Activated CD4-positive, alpha-beta T cell treated with anti-CD3 and anti-CD28 coated beads for 4 hours (primary cell): ENCODE measurements at regions not wholly inside any gene's neighbourhood (a gene's known extent, or its start where the extent isn't known, plus 50 kb on each side); places are given as distances from the start of the nearest gene placed in this dataset.

Experiments used
- DNase-seq, 2 donors: peaks; one replicate each; pipeline ENCODE4 v3.0.0-alpha.2; 2020

DNA sequence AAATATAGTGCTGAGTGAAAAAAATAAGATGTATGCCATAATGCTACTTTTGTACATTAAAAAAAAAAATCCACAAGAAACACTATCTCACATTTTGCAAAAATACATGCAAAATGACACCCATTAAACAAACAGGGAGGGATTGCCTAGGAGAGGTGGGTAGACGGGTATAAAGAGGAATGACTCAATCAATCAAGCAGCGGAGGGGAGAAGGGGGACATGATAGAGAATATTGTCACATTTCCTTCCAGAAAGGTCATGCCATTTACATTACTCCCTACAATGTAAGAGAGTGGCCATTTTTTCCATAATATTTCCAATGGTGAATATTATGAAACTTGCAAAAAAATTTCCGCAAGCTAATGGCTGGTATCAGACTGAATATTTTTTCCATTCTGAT, 542.3 kb upstream of the TNP1 start:
- DNase-seq = no peak

DNA sequence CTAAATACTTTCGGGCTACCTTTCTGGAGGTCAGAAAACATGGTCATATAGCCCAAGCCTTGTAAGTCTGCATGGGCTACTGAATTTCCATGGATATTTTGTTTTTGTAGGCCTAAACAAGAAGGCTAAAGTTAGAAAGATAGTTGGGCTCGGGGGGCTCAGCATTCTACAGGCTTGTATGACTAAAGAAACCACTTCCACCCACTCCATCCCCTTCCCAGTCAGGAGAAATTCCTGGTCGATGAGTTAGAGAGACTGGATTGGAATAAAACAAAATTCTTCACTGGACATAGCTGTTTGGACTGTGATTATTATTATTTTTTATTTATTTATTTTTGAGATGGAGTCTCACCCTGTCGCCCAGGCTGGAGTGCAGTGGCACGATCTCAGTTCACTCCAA, 539.4 kb upstream of the TNP1 start:
- no peak for DNase-seq

DNA sequence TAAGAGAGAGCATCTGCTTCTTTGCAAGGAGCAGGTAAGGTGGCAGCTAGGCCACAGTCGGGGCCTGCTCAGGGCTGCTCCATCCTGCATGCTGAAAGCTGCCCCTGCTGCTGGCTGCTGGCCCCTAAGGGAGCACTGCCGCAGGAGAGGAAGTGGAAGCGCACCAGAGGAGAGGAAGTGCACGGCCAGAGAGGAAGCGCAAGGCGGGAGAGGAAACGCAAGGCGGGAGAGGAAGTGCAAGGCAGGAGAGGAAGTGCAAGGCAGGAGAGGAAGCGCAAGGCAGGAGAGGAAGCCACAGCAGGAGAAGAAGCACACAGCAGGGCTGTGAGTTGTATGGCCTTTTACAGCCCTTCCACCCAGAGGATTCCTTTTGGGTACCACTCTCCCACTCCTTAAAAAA, 539.0 kb upstream of the TNP1 start:
- DNase-seq = no peak

DNA sequence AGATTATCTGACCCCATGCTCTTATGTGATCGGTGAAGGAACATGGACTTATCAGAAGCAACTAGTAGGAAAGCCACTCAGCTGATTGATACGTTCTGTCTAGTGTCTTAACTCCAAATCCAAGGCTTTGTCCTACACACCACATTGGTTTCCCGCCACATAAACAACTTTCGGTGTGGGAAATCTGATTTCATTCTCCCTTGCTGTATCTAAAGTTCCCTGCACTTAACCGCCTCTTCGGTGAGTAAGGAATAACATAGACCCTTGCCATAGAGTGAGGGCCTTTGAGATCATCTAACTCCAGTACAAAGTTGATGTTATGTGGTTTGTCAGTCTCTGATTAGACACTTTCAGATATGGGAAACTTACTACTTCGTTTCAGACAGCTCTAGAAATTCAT, 538.2 kb upstream of the TNP1 start:
- no peak for DNase-seq

DNA sequence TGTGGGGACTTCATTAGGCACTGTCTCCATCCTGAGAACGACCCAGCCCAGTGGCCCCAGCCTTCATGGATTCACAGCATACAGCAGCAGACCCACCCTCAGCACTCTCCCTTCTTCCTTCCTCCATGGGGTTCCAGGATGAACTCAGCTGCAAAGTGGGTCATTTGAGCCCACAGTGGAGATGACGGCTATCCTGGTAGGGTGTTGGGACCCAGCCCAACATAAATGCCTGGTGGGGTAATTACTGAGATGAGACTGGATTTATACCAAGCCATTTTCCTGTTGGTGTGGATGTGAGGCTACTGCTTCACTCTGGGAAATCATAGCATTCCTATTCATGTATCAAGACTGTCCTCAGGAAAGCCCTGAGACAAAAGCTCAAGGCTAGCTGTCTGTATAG, 536.7 kb upstream of the TNP1 start:
- no peak for DNase-seq

DNA sequence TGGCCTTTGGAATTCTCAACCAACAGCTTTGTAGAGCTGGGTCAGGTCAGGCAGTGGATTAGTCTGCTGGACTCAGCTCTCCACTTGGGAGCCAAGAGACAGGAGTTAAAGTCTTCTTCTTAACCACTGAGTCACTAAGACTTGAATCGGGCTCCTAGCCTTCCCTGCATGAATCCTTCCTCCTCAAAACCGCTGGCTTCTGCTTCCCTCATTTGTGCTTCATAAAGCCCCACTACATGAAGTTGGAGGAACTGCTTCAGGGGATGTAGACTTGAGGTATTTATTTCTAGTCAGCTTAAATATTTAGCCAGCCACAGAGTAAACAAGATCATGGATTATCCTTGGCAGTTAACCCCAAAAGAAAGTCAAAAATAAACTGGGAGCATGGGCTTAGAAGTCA, 536.3 kb upstream of the TNP1 start:
- no peak for DNase-seq

DNA sequence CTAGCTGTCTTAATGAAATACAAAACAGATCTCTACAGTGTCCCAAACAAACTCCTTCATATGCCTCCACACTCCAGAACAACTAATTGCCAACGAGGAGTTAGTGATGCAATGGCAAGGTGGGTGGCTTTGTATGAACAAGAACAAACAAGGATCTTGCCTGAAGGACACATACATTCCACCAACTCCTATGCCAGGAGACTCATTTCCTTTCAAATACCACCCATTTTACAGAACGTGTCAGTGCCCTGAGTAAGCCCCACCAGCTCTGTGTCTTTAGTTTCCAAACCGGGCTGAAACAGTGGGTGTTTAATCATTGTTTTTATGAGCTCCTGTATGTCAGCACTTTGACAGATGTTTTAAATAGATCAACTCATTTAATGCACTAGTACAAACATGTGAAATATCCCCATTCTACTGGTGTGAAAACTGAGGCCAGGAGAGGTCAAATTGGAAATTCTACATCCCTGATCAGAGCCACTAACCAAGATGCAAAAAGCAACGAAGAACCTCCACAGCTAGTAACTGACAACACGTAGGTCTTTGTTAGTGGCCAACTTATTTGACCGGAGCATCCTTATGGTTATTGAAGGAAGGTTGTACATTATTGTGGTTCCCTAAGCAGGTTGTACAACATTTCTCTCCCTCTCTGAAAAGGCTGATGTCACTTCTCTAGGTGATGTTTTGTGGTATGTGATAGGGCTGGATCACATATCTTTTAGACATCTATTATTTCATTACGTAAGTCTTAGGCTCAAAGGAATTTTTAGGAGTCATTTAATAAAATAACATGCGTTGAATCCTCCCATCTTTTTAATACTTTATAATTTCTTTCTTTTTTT, 534.9 kb upstream of the TNP1 start:
- DNase-seq = no peak

DNA sequence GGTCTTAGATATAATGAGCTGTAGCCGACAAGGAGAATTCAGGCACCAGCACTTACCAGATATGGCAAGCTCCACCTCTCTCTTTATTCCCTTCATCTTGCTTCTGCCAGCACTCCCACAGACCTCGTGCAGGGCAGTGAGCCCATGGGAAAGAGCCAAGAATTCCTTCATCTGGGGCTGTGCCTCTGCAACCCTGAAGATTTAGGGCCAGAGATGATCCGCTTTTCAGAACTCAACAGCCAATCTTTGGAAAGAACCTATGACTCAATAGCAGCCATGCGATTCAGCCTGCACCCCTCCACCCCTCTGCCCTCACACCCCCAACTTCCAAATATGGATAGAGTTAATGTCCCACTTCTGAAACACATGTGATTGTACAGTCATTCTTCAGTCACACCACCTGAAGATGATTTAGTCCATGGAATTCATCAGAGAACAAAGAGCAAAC, 533.7 kb upstream of the TNP1 start:
- DNase-seq = no peak

DNA sequence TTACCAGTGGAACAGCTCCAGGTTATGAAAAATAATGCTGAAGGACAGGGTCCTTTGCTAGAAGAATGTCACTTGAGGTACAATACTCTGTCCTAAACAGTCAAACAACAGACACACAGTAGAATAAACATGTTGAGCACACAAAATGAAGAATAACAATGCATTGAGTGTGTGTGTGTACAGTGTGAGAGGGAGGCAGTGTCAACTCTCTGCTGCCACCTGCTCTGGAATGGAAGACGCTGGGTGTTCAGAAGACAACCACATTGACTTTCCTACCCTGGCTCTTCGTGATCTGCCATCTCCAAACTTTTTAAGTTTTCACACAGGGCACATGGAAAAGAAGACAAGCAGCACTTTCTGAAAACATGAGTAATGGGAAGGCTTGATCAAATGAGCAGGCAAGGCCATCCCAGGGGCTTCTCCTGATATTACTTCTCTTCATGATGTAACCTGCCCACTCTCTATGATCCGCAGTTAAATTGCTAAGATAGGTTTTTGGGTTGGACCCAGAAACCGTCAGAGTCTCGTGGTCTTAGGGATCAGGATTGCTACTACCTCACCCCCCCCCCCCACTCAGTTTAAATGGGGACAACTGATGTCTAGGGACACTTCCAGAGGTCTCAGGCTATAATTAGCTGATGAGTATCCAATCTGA, 533.2 kb upstream of the TNP1 start:
- no peak for DNase-seq

DNA sequence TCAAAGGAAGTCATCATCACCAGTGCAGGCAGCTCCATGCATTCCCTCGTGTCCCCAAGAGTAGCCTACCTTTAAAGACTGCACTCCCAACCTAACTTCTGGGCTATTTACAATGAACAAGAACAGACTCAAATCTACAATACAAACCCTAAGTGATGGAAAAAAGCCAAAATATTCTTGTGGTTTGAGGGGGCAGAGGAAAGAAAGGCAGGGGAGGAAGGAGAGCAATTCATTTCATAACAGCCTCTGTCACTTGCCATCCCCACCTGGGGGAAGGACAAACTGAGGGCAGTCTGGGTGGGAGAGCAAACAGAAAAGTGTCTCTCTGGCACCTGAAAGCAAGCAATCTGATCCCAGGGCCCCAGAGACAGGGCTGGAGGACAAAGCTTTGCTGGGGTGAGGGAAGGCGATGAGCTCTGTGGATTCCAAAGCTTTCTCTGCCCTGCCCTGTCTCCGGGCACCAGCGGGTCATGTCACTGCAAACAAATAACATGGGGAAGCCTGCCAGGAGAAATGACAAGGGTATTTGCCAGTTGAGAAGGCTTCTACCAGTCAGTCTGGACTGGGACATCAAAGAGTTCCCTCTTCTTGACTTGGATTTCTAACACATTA, 528.0 kb upstream of the TNP1 start:
- no peak for DNase-seq

DNA sequence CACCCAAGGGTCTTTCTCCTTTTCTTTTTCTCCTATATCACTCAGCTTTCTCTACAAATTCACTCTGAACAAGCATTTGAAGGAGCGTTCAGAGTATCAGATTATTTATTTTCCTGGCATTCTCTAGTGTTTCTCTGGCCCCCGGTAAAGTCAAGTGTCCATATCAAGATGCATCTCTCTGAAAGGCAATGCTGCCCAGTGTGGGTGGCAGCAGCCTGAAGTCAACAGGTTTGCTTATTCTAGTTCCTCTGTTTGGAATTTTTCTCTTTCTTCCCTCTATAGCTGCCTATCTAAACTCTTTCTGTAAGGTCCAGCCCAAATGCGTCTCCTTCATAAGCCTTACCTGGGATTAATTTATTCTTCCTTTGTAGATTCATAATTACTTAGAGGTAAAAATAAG, 526.2 kb upstream of the TNP1 start:
- no peak for DNase-seq

DNA sequence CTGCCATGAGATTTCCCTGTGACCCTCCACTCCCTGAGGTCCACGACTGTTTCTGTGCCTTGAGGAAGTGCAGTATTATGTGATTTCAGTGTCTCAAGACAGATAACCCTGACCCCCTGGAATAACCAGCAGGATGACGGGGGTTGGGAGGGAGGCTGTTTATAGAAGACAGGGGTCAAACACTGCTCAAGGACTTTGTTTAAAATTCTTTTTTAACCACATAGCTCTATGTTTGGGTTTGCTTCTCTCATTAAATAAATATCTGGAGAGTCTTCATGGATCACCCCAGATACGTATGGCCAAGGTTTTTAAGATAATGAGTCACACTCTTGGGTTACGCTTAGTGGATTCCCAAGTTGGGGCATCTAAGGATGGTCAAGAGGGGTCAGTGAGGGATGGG, 523.8 kb upstream of the TNP1 start:
- DNase-seq = no peak

DNA sequence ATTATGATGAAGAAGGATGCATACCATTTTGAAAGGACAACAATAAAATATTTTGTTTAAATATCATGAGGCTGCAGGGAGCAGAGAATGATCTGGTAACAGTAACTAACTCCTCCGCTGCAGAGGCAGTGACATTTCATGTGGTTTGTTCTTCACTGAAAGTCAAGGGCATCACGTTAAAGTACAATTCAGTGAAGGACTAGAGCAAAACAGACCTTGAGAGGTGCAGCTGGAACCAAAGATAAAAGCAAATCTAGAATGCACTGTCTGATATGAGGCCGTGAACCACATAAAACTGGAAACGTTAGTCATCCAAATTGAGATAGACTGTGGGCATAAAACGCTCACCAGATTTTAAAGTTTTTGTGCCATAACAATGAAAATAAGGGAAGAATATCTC, 522.9 kb upstream of the TNP1 start:
- DNase-seq = no peak

DNA sequence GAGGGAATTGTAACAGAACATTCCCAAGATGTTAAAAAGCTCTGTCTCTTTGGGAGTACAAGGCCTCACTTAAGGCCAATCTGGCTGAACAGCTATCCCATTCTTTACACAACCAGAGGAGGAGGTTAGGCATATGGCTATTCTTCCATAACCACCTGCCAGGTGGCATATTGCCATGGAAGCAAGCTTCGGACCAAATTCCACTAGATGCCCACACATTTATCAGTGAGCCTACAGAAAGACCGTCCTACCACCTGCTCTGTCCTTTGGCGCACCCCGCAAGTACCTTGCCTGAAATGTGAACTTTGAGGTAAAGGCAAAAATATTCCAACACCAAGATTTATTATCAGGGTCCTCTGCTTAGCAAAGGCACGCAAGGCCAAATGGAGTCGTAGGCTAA, 519.9 kb upstream of the TNP1 start:
- no peak for DNase-seq

DNA sequence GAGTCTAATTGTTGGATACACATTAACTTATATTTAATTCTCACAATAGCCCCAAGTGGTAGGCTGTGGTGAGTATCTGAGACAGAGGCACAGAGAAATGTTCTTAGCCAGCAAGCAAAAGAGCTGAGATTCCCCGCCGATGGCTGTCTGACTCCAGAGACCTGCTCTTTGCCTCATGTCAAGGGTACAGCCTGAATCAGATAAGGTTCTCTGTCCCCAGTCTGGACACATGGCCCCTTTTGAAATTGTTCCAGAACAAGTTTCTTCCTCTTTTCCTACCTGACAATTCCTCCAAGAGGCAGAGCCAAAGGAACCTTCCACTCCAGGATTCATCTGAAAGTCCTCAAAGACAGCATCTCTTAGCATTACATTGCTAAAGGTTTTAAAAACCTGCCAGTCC, 512.9 kb upstream of the TNP1 start:
- no peak for DNase-seq

DNA sequence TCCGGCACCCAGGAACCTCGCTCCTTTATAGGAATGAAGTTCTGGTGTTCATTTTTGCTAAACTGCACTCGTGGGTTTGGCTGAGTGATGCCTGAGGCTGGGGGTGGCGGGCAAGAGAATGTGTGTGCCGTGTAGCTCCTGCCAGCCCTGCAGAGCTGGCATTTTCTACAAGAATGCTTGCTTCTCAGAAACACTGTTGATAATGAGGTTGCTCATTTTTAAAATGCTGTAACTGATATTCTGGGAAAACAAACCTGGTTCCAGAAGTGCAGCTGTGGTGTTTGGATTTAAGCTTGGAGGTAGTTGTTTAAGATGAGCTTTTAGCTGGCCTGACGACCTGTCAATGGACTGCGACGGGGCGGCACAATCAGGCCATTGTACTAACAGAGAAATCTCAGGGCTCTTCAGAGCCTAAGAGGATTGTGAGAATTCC, 511.9 kb upstream of the TNP1 start:
- DNase-seq = no peak

DNA sequence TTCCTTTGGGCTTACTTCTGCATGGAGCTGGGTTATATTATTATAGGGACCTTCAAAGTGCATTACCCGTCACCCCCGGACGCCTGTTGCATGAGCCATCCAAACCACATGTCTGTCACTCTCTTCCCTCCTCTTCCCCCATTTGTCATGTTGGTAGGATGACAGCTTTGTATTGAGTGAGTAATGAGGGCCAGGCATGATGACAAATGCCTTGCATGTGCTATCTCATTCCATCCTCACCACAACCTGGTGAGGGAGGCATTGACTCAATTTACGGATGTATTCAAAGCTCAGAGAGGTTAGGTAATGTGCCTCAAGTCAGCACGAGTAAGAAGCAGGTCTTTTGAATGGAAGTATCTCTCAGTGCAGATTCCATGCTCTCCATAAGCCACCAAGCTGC, 510.5 kb upstream of the TNP1 start:
- no peak for DNase-seq

DNA sequence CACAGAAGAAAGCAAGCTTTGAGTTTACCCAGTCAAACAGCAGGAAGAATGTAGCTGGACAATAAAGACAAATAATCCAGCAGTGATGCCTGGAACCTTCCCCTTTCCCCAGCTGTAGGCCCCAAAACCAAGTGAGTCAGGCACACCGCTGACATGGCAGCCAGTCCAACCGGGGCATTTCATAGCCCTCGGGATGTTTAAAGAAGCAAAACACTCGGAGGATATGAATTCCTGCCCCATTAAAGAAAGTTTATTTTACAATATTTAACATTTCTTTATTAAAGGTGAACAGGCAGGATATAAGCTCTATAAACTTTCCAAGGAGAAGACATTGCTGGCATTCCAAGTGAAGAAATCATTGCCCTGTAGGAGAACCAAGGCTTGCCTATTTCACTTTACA, 507.6 kb upstream of the TNP1 start:
- DNase-seq = no peak

DNA sequence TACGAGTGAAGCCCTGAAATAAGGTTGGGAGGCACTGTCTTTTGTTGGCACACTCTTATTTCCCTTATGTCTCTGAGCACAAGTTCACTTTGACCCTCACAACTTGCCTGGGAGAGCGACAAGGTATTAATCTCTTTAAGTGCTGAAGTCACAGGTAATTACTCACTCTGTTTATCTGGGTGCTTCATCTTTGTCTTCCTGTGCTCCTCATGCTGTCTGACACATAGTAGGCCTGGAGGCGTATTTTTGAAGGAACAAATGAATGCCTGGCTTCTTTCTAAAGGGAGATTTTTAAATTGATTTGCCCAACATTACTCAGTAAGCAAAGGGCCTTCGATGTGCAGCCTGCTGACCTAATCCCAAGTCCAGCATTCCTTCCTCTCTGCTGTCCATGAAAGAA, 507.1 kb upstream of the TNP1 start:
- DNase-seq = no peak

DNA sequence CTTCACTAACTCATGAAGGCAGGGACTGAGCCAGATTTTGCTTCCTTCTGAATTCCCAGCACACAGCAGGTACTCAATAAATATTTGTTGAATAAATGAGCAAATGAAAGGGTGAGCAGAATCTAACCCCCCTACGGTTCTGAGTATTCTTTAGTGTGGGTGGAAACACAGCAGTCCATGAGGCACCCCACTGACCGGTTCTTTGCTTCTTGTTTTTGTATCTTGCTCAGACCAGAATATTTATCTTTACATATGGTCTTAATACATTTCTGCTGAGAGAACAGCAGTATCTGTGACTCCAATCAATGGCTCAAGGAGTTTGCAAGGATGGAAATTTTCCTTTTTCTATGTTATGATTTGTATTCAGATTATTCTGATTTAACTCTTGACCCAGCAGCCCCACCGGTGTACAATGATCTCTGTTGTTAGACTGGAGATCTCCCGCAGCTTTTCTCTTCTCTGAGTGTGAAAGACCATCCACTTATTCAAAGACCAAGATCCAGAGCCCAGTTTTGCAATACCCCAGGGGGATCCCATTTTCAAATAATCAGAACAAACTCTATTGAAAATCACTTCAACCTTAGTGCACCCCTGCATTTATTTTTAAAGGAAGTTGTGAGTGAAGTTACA, 506.5 kb upstream of the TNP1 start:
- no peak for DNase-seq

DNA sequence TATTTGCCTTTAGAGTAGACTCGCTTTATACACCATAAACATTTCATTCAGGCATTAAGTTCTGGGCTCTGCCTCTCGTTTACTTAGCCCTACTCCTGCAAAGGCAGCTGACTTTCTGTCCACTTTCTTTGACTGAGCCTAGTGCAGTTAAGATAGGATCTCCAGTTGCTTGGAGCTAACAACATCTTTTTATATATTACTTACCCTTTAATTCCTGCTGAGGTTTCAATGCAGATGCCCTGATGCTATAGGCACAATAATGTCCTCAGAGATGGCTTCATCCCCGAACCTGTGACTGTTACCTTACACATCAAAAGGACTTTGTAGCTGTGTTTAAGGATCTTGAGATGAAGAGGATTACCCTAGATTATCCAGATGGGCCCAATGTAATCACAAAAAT, 505.8 kb upstream of the TNP1 start:
- no peak for DNase-seq

DNA sequence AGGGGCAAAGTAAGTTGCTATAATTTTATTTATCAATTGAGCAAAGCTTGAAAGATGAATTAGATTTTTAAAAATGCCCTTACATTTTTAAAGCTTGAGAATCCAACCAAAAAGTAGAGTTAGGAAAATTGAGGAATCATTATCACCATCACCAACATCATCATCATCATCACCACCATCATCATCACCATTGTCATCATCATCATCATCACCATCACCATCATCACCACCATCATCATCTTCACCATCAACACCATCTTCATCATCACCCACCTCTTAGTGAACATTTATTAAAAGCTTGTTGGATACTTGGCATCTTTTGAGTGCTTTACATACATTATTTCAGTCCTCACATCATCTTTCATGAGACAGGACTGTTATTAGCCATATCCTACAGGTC, 504.4 kb upstream of the TNP1 start:
- DNase-seq = no peak

DNA sequence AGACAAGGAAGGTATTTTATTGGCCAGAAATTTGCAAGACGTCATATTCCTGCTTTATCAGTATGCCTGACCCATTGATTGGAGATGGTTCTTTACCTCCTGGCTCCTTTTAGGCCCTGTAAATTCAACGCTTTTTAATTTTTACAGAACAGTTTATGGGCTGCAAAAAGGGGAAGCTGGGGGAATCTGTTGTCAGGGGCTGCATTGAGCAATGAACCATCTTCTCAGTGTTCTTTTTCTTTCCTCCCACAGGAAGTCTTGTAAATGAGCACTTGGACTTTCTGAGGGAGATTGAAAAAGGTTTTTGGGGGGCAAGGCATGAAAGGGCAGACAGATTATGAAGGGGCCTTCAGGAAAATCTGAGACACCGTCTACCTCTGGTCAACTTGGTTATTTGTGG, 503.6 kb upstream of the TNP1 start:
- no peak for DNase-seq

DNA sequence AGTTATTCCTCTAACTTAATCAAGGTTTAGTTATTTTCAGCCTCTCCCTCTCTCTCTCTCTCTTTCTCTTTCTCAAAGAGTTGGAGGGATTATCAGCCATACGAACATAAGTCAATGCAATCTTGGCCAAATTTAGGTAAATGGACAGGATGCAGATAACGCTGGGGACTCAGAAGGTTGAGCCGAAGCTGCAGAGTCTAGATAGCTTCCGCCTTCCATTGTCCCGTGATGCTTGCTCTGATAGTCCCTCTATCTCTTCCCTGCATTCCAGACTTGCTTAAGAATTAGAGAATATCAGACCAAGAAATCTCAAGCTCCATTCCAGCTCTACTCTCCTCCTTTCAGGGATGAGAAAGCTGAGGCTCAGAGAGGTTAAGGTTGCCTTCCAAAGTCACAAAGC, 502.8 kb upstream of the TNP1 start:
- no peak for DNase-seq
